Prostate gland (tissue), 2 donors: ENCODE measurements at regions not wholly inside any gene's neighbourhood (a gene's known extent, or its start where the extent isn't known, plus 50 kb on each side); places are given as distances from the start of the nearest gene placed in this dataset.

Source experiments
- DNase-seq: peaks from one replicate; pipeline ENCODE4 v3.0.0-alpha.2; 2019; ENCODE audit warnings: low spot score
- H3K27ac ChIP-seq, 2 donors: fragments of 200-600 bp; sonication (generic); 2 replicates each; pipeline ENCODE4 v1.5.1; 2017 to 2019
- H3K27me3 ChIP-seq: fragments of 200-600 bp; sonication (generic); replicated peaks from 2 replicates; pipeline ENCODE4 v1.5.1; 2019; ENCODE audit not compliant: insufficient read depth
- H3K36me3 ChIP-seq, 2 donors: fragments of 200-600 bp; sonication (generic); 1 replicate in 1 of 2; 2 replicates in 1 of 2; pipeline versions ENCODE4 v1.5.1 to v1.8.1; 2017 to 2019
- H3K4me1 ChIP-seq: fragments of 200-600 bp; sonication (generic); replicated peaks from 2 replicates; pipeline ENCODE4 v1.5.1; 2019
- H3K4me3 ChIP-seq, 2 donors: fragments of 200-600 bp; sonication (generic); 2 replicates each; pipeline ENCODE4 v1.5.1; 2017 to 2019
- H3K9me3 ChIP-seq: fragments of 200-600 bp; sonication (generic); 2 replicates; pipeline ENCODE4 v1.5.1; 2017
- CTCF ChIP-seq, 4 experiments: fragments of 200-600 bp in 2 of 4; fragments of 450-650 bp in 2 of 4; sonication (generic) in 2 of 4; IDR thresholded peaks; 1 replicate in 3 of 4; 2 replicates in 1 of 4; pipeline ENCODE4 v1.5.1; 2016 to 2019; ENCODE audit warnings: antibody characterized with exemption in 4 of 4, mild to moderate bottlenecking in 2 of 4, moderate library complexity in 2 of 4
- POLR2A ChIP-seq: fragments of 450-650 bp; IDR thresholded peaks from one replicate; pipeline ENCODE4 v1.6.1; 2016; ENCODE audit warnings: antibody characterized with exemption, mild to moderate bottlenecking
- POLR2AphosphoS5 ChIP-seq: sonication (generic); formaldehyde crosslinking; IDR thresholded peaks from one replicate; pipeline ENCODE4 v1.6.1; 2017; ENCODE audit warnings: antibody characterized with exemption
- WGBS: methylation state at CpG from one replicate; pipeline ENCODE4 v1.1.5; 2018; 5-methylcytosine and 5-hydroxymethylcytosine counted together
- intact Hi-C: fragments of 100-400 bp; cut with DNase I; formaldehyde crosslinking; loops from one replicate; pipeline ENCODE4 v1.14.2; 2022

- TF ChIP-seq POLR2A (no peak), CTCF (IDR thresholded peaks at IDR 0.05) (no peak), POLR2AphosphoS5 (no peak)
Observed at GRCh38 chr4:24285759-24286158, 298.6 kb downstream of the DHX15 start.

GRCh38 chr4:24282446-24282845 is 301.9 kb downstream of the DHX15 start:
- Histone ChIP-seq H3K27ac (no peak overlapping the region), H3K4me1 (no peaks in the 10 kb centered on the region), H3K36me3 (no peaks in the 10 kb centered on the region), H3K4me3 (no peak overlapping the region), H3K27me3 (no peaks in the 10 kb centered on the region), H3K9me3 (no peaks in the 10 kb centered on the region)
- intact Hi-C loops, result no loop called here
- WGBS, result 92% methylated on average over 5 of the region's 5 CpGs
- no peak for TF ChIP-seq POLR2A
- no peak for TF ChIP-seq POLR2AphosphoS5
- TF ChIP-seq CTCF (IDR thresholded peaks at IDR 0.05), result no peak
- DNase-seq, result no peak

More at GRCh38 chr4:24285759-24286158, 298.6 kb downstream of the DHX15 start:
- H3K4me3 ChIP-seq, result no peak overlapping the region
- H3K36me3 ChIP-seq, result no peaks in the 10 kb centered on the region
- no peak overlapping the region for H3K27ac ChIP-seq
- no peak for DNase-seq
- no peaks in the 10 kb centered on the region for H3K27me3 ChIP-seq
- intact Hi-C loops, result no loop called here
- no peaks in the 10 kb centered on the region for H3K9me3 ChIP-seq
- H3K4me1 ChIP-seq, result no peaks in the 10 kb centered on the region
- 88% methylated on average over 4 of the region's 4 CpGs for WGBS

- Histone ChIP-seq H3K9me3 (no peaks in the 10 kb centered on the region), H3K27me3 (no peaks in the 10 kb centered on the region), H3K4me1 (no peaks in the 10 kb centered on the region), H3K4me3 (no peak overlapping the region), H3K27ac (no peak overlapping the region), H3K36me3 (no peaks in the 10 kb centered on the region)
- intact Hi-C loops, result no loop called here
- TF ChIP-seq POLR2AphosphoS5 (no peak), CTCF (IDR thresholded peaks at IDR 0.05) (no peak), POLR2A (no peak)
- WGBS, result 35% methylated on average over 9 of the region's 9 CpGs
- no peak for DNase-seq
Observed at GRCh38 chr4:24279911-24280375, 304.4 kb downstream of the DHX15 start.

- intact Hi-C loops, result no loop called here
- no peak for TF ChIP-seq POLR2AphosphoS5
- no peak for TF ChIP-seq POLR2A
- no peak for TF ChIP-seq CTCF (IDR thresholded peaks at IDR 0.05)
- Histone ChIP-seq H3K27me3 (no peaks in the 10 kb centered on the region), H3K27ac (no peak overlapping the region), H3K4me1 (no peaks in the 10 kb centered on the region), H3K9me3 (no peaks in the 10 kb centered on the region), H3K4me3 (no peak overlapping the region), H3K36me3 (no peaks in the 10 kb centered on the region)
- DNase-seq, result no peak
- WGBS, result 86% methylated on average over 8 of the region's 8 CpGs
Observed at GRCh38 chr4:24279469-24279868, 304.9 kb downstream of the DHX15 start.

- H3K36me3 ChIP-seq, result no peaks in the 10 kb centered on the region
- H3K4me3 ChIP-seq, result no peak overlapping the region
- no peaks in the 10 kb centered on the region for H3K27me3 ChIP-seq
- WGBS, result 84% methylated on average over 4 of the region's 4 CpGs
- TF ChIP-seq POLR2A (no peak), CTCF (IDR thresholded peaks at IDR 0.05) (no peak), POLR2AphosphoS5 (no peak)
- intact Hi-C loops, result no loop called here
- no peak for DNase-seq
- H3K27ac ChIP-seq, result no peak overlapping the region
- H3K9me3 ChIP-seq, result no peaks in the 10 kb centered on the region
- no peaks in the 10 kb centered on the region for H3K4me1 ChIP-seq
Observed at GRCh38 chr4:24278693-24279092, 305.7 kb downstream of the DHX15 start.
